Coronary artery (tissue), 2 donors: ENCODE measurements at regions not wholly inside any gene's neighbourhood (a gene's known extent, or its start where the extent isn't known, plus 50 kb on each side); places are given as distances from the start of the nearest gene placed in this dataset.

Experiments
- DNase-seq: peaks from one replicate; pipeline ENCODE4 v3.0.0-alpha.2; 2017; ENCODE audit warnings: low spot score
- H3K27ac ChIP-seq, 2 donors: fragments of 200-600 bp; sonication (generic); one replicate each; pipeline ENCODE4 v1.5.1; 2016 to 2019
- H3K4me3 ChIP-seq: fragments of 200-600 bp; sonication (generic); 2 replicates; pipeline ENCODE4 v1.5.1; 2016; ENCODE audit warnings: mild to moderate bottlenecking, moderate library complexity
- CTCF ChIP-seq: fragments of 200-600 bp; sonication (generic); IDR thresholded peaks from one replicate; pipeline ENCODE4 v1.5.1; 2019; ENCODE audit warnings: antibody characterized with exemption

- Histone ChIP-seq H3K4me3 (no peak overlapping the region), H3K27ac (no peak overlapping the region)
- DNase-seq = peak; percentile 40
- TF ChIP-seq CTCF = no peak
Observed at GRCh38 chr3:139104062-139104461, 59.4 kb upstream of the PRR23C start.

GRCh38 chr3:139105154-139105702 is 60.5 kb upstream of the PRR23C start:
- TF ChIP-seq CTCF = no peak
- peak; percentile 47 for DNase-seq
- Histone ChIP-seq H3K27ac (no peak overlapping the region), H3K4me3 (no peak overlapping the region)

GRCh38 chr3:139106013-139106932 is 61.6 kb upstream of the PRR23C start:
- Histone ChIP-seq H3K4me3 (no peak overlapping the region), H3K27ac (no peak overlapping the region)
- no peak for TF ChIP-seq CTCF
- DNase-seq = peak; percentile 29

GRCh38 chr3:139107424-139108252 is 62.9 kb upstream of the PRR23C start:
- peak; percentile 49 for DNase-seq
- H3K27ac ChIP-seq = no peak overlapping the region
- TF ChIP-seq CTCF = no peak
- no peak overlapping the region for H3K4me3 ChIP-seq

- Histone ChIP-seq H3K27ac (no peak overlapping the region), H3K4me3 (no peak overlapping the region)
- peak; percentile 53 for DNase-seq
- TF ChIP-seq CTCF = no peak
Observed at GRCh38 chr3:139108253-139108969, 63.7 kb upstream of the PRR23C start.

GRCh38 chr3:139109271-139109670 is 64.6 kb upstream of the PRR23C start:
- Histone ChIP-seq H3K27ac (no peak overlapping the region), H3K4me3 (no peak overlapping the region)
- TF ChIP-seq CTCF = no peak
- peak; percentile 45 for DNase-seq
